Jurkat, Clone E6-1 (cell line): ENCODE measurements at regions not wholly inside any gene's neighbourhood (a gene's known extent, or its start where the extent isn't known, plus 50 kb on each side); places are given as distances from the start of the nearest gene placed in this dataset.

Experiments
- DNase-seq: peaks from one replicate; pipeline ENCODE4 v3.0.0-alpha.2; 2011; ENCODE audit warnings: low read depth, low spot score
- H3K4me3 ChIP-seq: 2 replicates; pipeline ENCODE4 v1.5.1; 2011; ENCODE audit warnings: mild to moderate bottlenecking, low read length, control low read depth, moderate library complexity

- no peak overlapping the region for H3K4me3 ChIP-seq
- DNase-seq = no peak
Observed at GRCh38 chr15:94815110-94815731, 583.9 kb downstream of the MCTP2 start.

GRCh38 chr15:94815914-94816313 lies 584.6 kb downstream of the MCTP2 start:
- no peak overlapping the region for H3K4me3 ChIP-seq
- no peak for DNase-seq

GRCh38 chr15:94829887-94830884 lies 598.8 kb downstream of the MCTP2 start:
- H3K4me3 ChIP-seq = no peak overlapping the region
- no peak for DNase-seq

DNA sequence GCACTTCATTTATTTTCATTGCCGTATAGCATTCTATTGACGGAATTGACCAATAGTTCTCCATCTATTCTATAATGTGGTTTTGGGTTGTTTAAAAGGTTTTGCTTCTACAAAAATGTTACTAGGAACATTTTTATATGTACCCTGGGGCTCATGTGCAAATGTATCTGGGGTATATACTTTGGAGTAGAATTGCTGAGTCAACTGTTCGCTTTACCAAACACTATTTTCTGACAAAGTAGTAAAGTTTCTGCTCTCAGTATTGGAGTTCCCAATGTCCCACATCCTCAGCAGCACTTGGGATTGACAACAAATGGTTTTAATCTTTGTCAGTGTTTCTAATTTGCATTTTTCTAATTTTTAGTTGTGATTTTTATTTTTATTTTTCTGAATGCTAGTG lies 602.6 kb downstream of the MCTP2 start:
- no peak overlapping the region for H3K4me3 ChIP-seq
- no peak for DNase-seq

DNA sequence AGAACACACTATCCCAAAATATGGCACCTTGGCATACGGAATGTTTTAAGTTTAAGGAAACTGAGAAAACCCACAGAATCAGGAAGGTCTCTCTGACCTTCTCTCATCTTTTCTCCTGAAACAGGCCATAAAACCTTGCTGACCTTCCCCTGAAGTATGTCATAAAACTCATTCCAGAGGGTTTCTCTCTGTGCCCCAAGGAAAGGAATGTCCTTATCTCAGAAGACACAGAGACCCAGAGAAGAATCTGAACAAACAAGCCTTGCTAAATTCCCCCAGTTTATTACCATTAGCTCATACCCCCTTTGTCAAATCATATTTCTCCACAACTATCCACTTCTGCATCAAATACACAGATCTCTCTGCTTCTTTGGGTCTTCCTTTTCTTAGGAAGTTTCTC lies 603.1 kb downstream of the MCTP2 start:
- no peak overlapping the region for H3K4me3 ChIP-seq
- DNase-seq = no peak

DNA sequence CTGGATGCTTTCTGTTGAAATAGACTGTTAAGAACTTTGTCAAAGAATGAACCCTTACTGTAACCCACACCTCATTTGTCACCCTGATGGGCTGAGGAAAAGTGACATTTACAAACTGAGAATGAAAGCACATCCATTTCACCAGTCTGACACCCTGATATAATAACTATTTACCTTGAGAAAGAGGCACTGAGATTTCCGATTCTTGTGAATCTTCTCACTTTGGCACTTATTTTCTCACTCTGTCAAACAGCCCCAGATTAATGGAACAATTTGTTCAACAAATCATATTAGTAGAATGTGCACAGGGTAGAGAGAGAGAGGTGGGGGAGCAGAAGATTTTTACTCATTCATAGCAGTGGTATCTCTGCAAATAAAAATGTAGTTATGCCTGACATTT lies 606.9 kb downstream of the MCTP2 start:
- no peak for DNase-seq
- H3K4me3 ChIP-seq = no peak overlapping the region

DNA sequence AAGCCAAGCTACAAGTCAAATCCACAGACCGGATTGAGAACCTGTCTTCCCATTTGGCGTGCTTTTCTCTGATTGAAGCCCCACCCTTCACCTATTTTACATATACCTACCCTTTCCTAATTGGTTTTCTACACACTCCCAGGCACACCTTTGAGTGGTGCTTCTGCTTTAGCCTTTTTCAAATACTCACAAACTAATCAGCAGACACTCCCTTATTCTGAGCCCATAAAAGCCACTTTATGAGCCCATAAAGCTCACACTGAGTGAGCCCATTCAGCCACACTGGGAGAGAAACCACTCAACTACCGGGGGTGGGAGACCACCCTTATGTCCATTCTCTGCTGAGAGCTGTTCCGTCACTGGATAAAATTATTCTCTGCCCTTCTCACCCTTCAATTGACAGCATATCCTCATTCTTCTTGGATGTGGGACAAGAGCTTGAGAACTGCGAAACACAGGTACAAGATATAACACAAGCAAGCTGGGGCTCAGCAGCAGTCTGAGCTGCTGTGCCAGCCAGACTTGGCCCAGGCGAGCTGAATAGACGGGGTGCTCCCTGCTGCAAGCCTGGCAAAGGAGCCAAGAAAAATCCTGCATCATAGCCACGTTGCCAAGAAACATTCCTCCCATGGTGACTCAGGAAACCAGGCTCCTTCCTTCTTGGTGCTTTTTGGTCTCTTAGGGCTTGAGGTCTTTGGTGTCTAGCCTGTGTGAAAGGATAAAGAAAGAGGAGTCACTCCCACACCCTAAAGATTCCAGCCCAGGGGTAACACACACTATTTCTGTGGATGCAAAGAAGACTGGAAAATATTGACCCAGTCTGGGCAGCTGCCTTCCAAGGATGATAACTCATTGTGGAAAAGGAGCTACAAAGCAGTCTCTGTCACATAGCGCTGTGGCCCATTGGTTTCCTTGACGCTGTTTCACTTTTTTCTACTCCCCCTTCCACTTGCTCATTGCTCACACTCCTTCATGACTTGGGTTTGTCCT lies 609.7 kb downstream of the MCTP2 start:
- no peak overlapping the region for H3K4me3 ChIP-seq
- DNase-seq = no peak

- H3K4me3 ChIP-seq = no peak overlapping the region
- DNase-seq = no peak
Observed at GRCh38 chr15:94843060-94843459, 611.7 kb downstream of the MCTP2 start.

GRCh38 chr15:94844198-94844537 lies 612.8 kb downstream of the MCTP2 start:
- no peak for DNase-seq
- no peak overlapping the region for H3K4me3 ChIP-seq

GRCh38 chr15:94844538-94845389 lies 613.4 kb downstream of the MCTP2 start:
- H3K4me3 ChIP-seq = no peak overlapping the region
- DNase-seq = no peak

GRCh38 chr15:94845390-94845716 lies 614.0 kb downstream of the MCTP2 start:
- no peak overlapping the region for H3K4me3 ChIP-seq
- DNase-seq = no peak

DNA sequence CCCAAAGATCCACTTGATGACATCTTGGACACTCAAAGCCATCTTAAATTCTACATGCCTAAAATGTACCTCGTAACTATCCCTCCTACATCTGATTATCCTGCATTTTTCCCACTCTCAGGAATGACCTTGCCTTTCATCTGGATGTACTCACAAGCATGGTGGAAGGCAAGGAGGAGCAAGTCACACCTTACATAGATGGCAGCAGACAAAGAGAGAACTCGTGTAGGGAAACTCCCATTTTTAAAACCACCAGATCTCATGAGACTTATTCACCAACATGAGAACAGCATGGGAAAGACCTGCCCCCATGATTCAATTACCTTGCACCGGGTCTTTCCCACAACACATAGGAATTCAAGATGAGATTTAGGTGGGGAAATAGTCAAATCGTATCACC lies 616.0 kb downstream of the MCTP2 start:
- no peak for DNase-seq
- H3K4me3 ChIP-seq = no peak overlapping the region

- no peak overlapping the region for H3K4me3 ChIP-seq
- DNase-seq = no peak
Observed at GRCh38 chr15:94848054-94848453, 616.7 kb downstream of the MCTP2 start.

GRCh38 chr15:94855018-94855408 lies 623.7 kb downstream of the MCTP2 start:
- no peak overlapping the region for H3K4me3 ChIP-seq
- no peak for DNase-seq

DNA sequence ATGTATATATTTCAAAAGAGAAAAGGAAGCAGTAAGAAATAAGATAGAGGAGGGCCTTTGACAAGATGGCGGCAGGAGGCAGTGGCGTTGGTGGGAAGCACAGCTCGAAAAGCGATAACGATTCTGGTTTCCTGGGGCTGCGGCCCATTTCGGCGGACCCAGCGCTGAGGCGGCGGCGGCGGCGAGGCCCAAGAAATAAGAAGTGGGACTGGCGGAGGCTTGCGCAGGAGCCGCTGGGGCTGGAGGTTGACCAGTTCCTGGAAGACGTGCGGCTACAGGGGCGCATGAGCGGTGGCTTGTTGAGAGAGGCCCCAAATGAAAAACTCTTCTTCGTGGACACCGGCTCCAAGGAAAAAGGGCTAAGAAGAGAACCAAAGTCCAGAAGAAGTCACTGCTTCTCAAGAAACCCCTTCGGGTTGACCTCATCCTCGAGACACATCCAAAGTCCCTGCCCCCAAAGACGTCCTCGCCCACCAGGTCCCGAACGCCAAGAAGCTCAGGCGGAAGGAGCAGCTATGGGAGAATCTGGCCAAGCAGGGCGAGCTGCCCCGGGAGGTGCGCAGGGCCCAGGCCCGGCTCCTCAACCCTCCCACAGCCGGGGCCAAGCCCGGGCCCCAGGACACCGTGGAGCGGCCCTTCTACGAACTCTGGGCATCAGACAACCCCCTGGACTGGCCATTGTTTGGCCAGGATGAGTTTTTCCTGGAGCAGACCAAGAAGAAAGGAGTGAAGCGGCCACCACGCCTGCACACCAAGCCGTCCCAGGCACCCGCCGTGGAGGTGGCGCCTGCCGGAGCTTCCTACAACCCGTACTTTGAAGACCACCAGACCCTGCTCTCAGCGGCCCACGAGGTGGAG lies 624.3 kb downstream of the MCTP2 start:
- H3K4me3 ChIP-seq = no peak overlapping the region
- no peak for DNase-seq

- H3K4me3 ChIP-seq = no peak overlapping the region
- no peak for DNase-seq
Observed at GRCh38 chr15:94856267-94856854, 625.0 kb downstream of the MCTP2 start.

- H3K4me3 ChIP-seq = no peak overlapping the region
- DNase-seq = no peak
Observed at GRCh38 chr15:94857466-94857865, 626.1 kb downstream of the MCTP2 start.

GRCh38 chr15:94858011-94858410 lies 626.6 kb downstream of the MCTP2 start:
- no peak overlapping the region for H3K4me3 ChIP-seq
- no peak for DNase-seq
